Right lobe of liver (tissue), 6 donors: ENCODE measurements at regions not wholly inside any gene's neighbourhood (a gene's known extent, or its start where the extent isn't known, plus 50 kb on each side); places are given as distances from the start of the nearest gene placed in this dataset.
A peak's percentile ranks its signal among the peaks of the same experiment; 100 is the strongest.

ENCODE experiments used
- ATAC-seq, 4 donors: fragments of 200-7000 bp; cut with Tn5 transposase; one replicate each; pipeline ENCODE4 v1.9.1; 2020; ENCODE audit warnings: mild to moderate bottlenecking in 4 of 4, moderate library complexity in 4 of 4
- DNase-seq, 3 donors: peaks; one replicate each; pipeline ENCODE4 v3.0.0-alpha.2; 2020
- H3K27ac ChIP-seq, 3 donors: fragments of 200-600 bp; one replicate each; pipeline ENCODE4 v1.8.0; 2022
- H3K27me3 ChIP-seq, 2 donors: fragments of 200-600 bp; one replicate each; pipeline ENCODE4 v1.8.0; 2022
- H3K36me3 ChIP-seq, 4 donors: fragments of 200-600 bp; sonication (generic) in 1 of 4; one replicate each; pipeline versions ENCODE4 v1.5.1 to v1.8.0; 2017 to 2022; ENCODE audit warnings: control low read depth in 1 of 4
- H3K4me1 ChIP-seq, 4 donors: fragments of 200-600 bp; sonication (generic) in 1 of 4; one replicate each; pipeline versions ENCODE4 v1.5.1 to v1.8.0; 2017 to 2022; ENCODE audit warnings: control low read depth in 1 of 4
- H3K4me3 ChIP-seq, 3 donors: fragments of 200-600 bp; one replicate each; pipeline ENCODE4 v1.8.0; 2022
- H3K9me3 ChIP-seq, 4 donors: fragments of 200-600 bp; sonication (generic) in 1 of 4; one replicate each; pipeline versions ENCODE4 v1.5.1 to v1.8.0; 2017 to 2022; ENCODE audit warnings: control low read depth in 1 of 4
- POLR2A ChIP-seq: fragments of 450-650 bp; IDR thresholded peaks from one replicate; pipeline ENCODE4 v1.6.1; 2017; ENCODE audit warnings: antibody characterized with exemption, mild to moderate bottlenecking
- WGBS: methylation state at CpG from one replicate; pipeline ENCODE4 v1.1.6; 2018; ENCODE audit warnings: low coverage, low lambda C conversion rate; ENCODE audit not compliant: insufficient coverage; ENCODE audit errors: missing lambda C conversion rate; 5-methylcytosine and 5-hydroxymethylcytosine counted together
- intact Hi-C, 2 donors: fragments of 100-400 bp; cut with DNase I; formaldehyde crosslinking; loops; one replicate each; pipeline versions ENCODE4 v1.11.2 to v1.14.1; 2022
- TF ChIP-seq, protein P1 (sequence below), 4 donors: fragments of 200-600 bp in 3 of 4; fragments of 450-650 bp in 1 of 4; IDR thresholded peaks; one replicate each; pipeline versions ENCODE4 v1.5.1 to v1.8.0; 2016 to 2022; ENCODE audit warnings: antibody characterized with exemption in 4 of 4, mild to moderate bottlenecking in 2 of 4
- donor health status: DM: no; HTN: yes; CAD: no.
- donor health status: DM: no; HTN: no; CAD: no.
- donor health status: DM: no; HTN: no; CAD: no.
- donor health status: DM: no; HTN: yes; CAD: no.
- donor health status: DM: no; HTN: yes; CAD: no.

DNA sequence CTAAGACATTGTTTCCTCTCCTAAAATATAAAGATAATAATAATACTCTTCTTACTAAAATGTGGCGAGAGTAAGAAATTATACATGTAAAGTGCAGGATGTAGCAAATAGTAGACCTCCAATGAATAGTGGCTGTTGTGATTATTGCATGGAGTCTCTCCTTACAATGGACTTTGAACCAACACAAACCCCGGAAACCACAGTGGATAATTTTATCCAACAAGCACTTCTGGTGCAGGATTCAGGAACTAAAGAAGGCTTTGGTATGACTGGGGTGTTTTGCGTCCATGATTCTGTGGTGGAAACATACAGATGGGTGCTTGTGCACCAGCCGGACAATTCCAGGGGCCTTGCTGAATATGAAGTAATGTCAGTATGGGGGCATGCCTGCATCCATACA, 146.4 kb upstream of the UBASH3B start:
- ATAC-seq (no peak), DNase-seq (no peak)
- Histone ChIP-seq H3K27me3 (no peaks in the 10 kb centered on the region), H3K9me3 (no peaks in the 10 kb centered on the region), H3K27ac (no peak overlapping the region), H3K36me3 (no peaks in the 10 kb centered on the region), H3K4me3 (no peak overlapping the region), H3K4me1 (no peaks in the 10 kb centered on the region)
- TF ChIP-seq, protein P1, sequence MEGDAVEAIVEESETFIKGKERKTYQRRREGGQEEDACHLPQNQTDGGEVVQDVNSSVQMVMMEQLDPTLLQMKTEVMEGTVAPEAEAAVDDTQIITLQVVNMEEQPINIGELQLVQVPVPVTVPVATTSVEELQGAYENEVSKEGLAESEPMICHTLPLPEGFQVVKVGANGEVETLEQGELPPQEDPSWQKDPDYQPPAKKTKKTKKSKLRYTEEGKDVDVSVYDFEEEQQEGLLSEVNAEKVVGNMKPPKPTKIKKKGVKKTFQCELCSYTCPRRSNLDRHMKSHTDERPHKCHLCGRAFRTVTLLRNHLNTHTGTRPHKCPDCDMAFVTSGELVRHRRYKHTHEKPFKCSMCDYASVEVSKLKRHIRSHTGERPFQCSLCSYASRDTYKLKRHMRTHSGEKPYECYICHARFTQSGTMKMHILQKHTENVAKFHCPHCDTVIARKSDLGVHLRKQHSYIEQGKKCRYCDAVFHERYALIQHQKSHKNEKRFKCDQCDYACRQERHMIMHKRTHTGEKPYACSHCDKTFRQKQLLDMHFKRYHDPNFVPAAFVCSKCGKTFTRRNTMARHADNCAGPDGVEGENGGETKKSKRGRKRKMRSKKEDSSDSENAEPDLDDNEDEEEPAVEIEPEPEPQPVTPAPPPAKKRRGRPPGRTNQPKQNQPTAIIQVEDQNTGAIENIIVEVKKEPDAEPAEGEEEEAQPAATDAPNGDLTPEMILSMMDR (IDR thresholded peaks at IDR 0.05): no peak
- TF ChIP-seq POLR2A: no peak
- intact Hi-C loops: loop anchor here in 1 of 2 donors (5.0 to 10.0 kb wide), 2 partner anchors 292 to 854 kb away; no protein-coding TSS in a partner anchor
- WGBS: 68% methylated on average over 3 of the region's 4 CpGs

DNA sequence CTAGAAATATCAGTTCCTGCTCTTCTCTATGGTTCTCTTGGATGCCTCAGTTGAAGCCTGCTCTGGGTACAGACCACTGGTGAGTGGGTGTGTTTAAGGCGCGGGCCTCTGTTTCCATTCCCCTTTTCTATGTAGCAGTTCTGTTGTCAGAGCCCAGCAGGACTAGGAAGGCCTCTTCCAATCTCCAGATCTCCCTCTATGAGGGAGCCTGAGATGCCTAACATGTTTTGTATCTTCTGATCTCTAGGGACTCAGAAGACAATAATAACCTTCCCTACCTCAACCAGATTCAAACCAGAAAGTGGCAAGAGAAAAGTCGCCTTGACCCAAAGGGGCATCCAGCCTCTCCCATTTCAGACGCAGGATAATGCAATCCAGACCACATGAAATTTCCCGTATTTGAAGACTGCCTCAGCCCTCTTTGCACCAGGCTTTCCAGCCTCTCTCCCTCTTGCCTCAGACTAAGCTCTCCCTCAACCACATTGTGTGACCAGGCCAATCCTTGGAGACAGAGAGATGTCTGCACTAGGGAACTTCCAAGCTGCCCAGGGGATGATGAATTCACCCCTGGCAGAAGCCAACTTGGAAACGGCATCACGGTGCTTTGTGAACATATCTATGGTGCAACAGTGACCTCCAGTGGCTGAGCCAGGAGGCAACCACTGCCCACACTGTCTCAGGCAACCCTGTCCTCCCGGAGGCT, 150.1 kb upstream of the UBASH3B start:
- H3K4me3 ChIP-seq: no peak overlapping the region
- 32% methylated on average over 4 of the region's 8 CpGs for WGBS
- no peaks in the 10 kb centered on the region for H3K9me3 ChIP-seq
- no peaks in the 10 kb centered on the region for H3K27me3 ChIP-seq
- H3K27ac ChIP-seq: no peak overlapping the region
- intact Hi-C loops: loop anchor here in 1 of 2 donors (5.0 to 10.0 kb wide), 2 partner anchors 288 to 851 kb away; no protein-coding TSS in a partner anchor
- no peaks in the 10 kb centered on the region for H3K4me1 ChIP-seq
- DNase-seq (peak; percentile 72 to 77 (median 77)), ATAC-seq (peak; percentile 100)
- TF ChIP-seq, protein P1 (IDR thresholded peaks at IDR 0.05): peak; percentile 79 to 91 (median 86)
- no peak for TF ChIP-seq POLR2A
- H3K36me3 ChIP-seq: no peaks in the 10 kb centered on the region

DNA sequence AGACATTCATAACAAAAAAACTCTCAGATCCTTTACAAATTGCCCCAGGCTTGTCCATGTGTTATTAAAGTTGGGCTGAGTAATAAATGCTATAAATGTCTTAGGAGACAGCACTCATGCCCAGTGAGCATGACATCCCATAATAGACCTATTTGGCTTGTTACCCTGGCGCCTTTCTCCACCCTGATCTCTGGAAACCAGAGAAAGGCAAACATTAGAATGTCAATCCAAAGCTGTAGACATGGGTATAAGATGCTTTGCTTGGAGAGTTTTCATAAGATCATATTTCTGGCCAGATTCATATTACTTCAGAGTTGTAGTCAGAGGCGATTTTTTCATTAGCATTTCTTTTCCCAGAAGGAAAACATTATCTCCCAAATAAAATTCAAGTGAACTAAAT, 161.3 kb upstream of the UBASH3B start:
- TF ChIP-seq, protein P1 (IDR thresholded peaks at IDR 0.05): no peak
- no peak for TF ChIP-seq POLR2A
- Histone ChIP-seq H3K27me3 (no peaks in the 10 kb centered on the region), H3K9me3 (no peaks in the 10 kb centered on the region), H3K27ac (no peak overlapping the region), H3K36me3 (no peaks in the 10 kb centered on the region), H3K4me3 (no peak overlapping the region), H3K4me1 (no peaks in the 10 kb centered on the region)
- ATAC-seq (no peak), DNase-seq (no peak)
- intact Hi-C loops: no loop called here
- WGBS: 54% methylated on average over 2 of the region's 2 CpGs

DNA sequence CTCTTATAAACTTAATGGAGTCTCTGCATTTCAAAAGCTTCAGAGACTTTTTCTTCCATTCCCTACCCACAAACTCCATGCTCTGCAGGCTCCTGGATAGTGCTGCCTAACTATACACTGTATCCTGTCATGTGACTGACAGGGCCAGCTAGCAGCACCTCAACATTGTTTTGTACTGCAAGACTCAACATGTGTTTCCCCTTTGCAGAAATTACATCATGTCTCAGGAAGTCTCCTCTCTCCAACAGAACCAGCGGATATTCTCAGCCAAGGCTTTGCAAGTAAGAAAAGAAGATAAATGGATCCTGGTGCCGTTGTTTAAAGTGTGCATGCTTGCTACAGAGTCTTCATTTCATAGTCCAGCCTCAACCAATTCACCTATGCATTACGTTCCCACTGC, 164.0 kb upstream of the UBASH3B start:
- H3K4me3 ChIP-seq: no peak overlapping the region
- no peaks in the 10 kb centered on the region for H3K9me3 ChIP-seq
- H3K36me3 ChIP-seq: no peaks in the 10 kb centered on the region
- intact Hi-C loops: no loop called here
- no peak for TF ChIP-seq POLR2A
- TF ChIP-seq, protein P1 (IDR thresholded peaks at IDR 0.05): no peak
- H3K4me1 ChIP-seq: no peaks in the 10 kb centered on the region
- WGBS: 38% methylated on average over 3 of the region's 3 CpGs
- no peak for DNase-seq
- no peak overlapping the region for H3K27ac ChIP-seq
- ATAC-seq: peak; percentile 46 to 88 (median 79)
- no peaks in the 10 kb centered on the region for H3K27me3 ChIP-seq
